ENCODE measurements at regions not wholly inside any gene's neighbourhood (a gene's known extent, or its start where the extent isn't known, plus 50 kb on each side); places are given as distances from the start of the nearest gene placed in this dataset.

DNA sequence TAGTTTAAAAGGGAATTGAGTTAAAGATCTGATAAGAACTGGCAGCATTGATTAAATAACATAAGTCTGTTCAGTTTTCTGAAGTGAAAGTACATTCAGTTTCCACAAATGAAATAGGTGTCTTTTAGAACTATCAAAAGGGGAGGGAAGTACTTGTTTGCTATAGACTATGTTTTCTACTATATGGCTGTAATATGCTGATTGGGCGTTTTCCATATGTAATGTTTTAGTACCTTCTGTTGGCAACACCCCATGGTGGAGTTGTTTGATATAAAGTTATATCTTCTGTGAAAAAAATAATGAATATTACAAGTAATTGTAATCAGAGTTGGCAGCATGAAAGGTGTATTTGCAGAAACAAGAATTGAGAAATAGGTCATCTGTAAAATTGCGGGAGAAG, 237.6 kb downstream of the JRKL start:
- DNase-seq (ENCODE audit: low spot score in 2 of 2) (no peak), ATAC-seq (no peak)
- H3K27ac Mint-ChIP-seq: no peak overlapping the region
- no peaks in the 10 kb centered on the region for H3K36me3 Mint-ChIP-seq
- peaks cover 10 to 15% of the 10 kb centered on the region in 2 donors for H3K9me3 Mint-ChIP-seq

DNA sequence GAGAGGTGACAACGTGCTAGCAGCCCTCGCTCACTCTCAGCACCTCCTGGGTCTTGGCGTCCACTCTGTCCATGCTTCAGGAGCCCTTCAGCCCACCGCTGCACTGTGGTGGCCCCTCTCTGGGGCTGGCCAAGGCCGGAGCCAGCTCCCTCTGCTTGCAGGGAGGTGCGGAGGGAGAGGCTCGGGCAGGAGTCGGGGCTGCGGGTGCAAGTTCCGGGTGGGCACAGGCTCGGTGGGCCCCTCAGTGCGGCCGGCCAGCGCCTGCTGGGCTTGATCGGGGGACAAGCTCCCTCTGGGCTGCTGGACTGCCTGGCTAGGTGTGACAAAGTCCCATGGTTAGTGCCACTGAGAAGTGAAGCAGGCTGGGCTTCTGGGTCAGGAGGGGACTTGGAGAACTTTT, 245.8 kb downstream of the JRKL start:
- ATAC-seq (no peak), DNase-seq (ENCODE audit: low spot score in 2 of 2) (no peak)
- Mint-ChIP-seq H3K36me3 (no peaks in the 10 kb centered on the region), H3K27ac (no peak overlapping the region), H3K9me3 (peaks cover 4 to 8% of the 10 kb centered on the region in 2 donors)

- Mint-ChIP-seq H3K36me3 (no peaks in the 10 kb centered on the region), H3K9me3 (no peaks in the 10 kb centered on the region), H3K27ac (no peak overlapping the region)
- DNase-seq (ENCODE audit: low spot score in 2 of 2) (no peak), ATAC-seq (no peak)
Observed at GRCh38 chr11:96641261-96641660, 251.4 kb downstream of the JRKL start.

DNA sequence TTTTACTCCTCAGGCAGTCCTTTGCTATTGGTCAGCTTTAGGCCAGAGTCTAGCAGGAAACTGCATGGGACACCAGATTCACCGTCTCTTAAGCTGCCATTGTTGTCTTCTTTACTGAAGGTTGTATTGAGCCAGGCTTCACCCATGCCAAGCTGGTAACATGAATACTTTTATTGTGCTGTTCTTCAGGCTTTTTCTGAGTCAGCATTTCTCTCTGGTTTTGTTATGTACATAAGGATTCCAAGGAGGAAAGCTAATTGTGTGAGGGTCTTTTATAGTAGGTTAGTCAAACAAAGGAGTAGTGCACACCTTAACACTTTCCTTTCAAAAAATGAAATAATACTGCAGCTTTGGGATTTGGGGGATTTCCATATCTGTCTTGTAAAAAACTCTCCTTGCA, 252.8 kb downstream of the JRKL start:
- no peaks in the 10 kb centered on the region for H3K9me3 Mint-ChIP-seq
- H3K36me3 Mint-ChIP-seq: no peaks in the 10 kb centered on the region
- H3K27ac Mint-ChIP-seq: no peak overlapping the region
- ATAC-seq (no peak), DNase-seq (ENCODE audit: low spot score in 2 of 2) (no peak)

- Mint-ChIP-seq H3K36me3 (no peaks in the 10 kb centered on the region), H3K9me3 (no peaks in the 10 kb centered on the region), H3K27ac (no peak overlapping the region)
- ATAC-seq (no peak), DNase-seq (ENCODE audit: low spot score in 2 of 2) (no peak)
Observed at GRCh38 chr11:96643173-96643572, 253.4 kb downstream of the JRKL start.

- Mint-ChIP-seq H3K36me3 (no peaks in the 10 kb centered on the region), H3K27ac (no peak overlapping the region), H3K9me3 (no peaks in the 10 kb centered on the region)
- DNase-seq (ENCODE audit: low spot score in 2 of 2) (no peak), ATAC-seq (no peak)
Observed at GRCh38 chr11:96647621-96648020, 257.8 kb downstream of the JRKL start.

GRCh38 chr11:96648991-96649390, 259.2 kb downstream of the JRKL start:
- no peaks in the 10 kb centered on the region for H3K9me3 Mint-ChIP-seq
- H3K36me3 Mint-ChIP-seq: no peaks in the 10 kb centered on the region

GRCh38 chr11:96652516-96652915, 262.7 kb downstream of the JRKL start:
- H3K9me3 Mint-ChIP-seq: no peaks in the 10 kb centered on the region
- DNase-seq (ENCODE audit: low spot score in 2 of 2) (no peak), ATAC-seq (no peak)
- H3K36me3 Mint-ChIP-seq: no peaks in the 10 kb centered on the region
- H3K27ac Mint-ChIP-seq: no peak overlapping the region

More at GRCh38 chr11:96648991-96649390, 259.2 kb downstream of the JRKL start:
- DNase-seq (ENCODE audit: low spot score in 2 of 2) (no peak), ATAC-seq (no peak)
- H3K27ac Mint-ChIP-seq: no peak overlapping the region

- no peaks in the 10 kb centered on the region for H3K36me3 Mint-ChIP-seq
- H3K9me3 Mint-ChIP-seq: no peaks in the 10 kb centered on the region
- ATAC-seq: no peak
Observed at GRCh38 chr11:96655474-96655873, 265.7 kb downstream of the JRKL start.

DNA sequence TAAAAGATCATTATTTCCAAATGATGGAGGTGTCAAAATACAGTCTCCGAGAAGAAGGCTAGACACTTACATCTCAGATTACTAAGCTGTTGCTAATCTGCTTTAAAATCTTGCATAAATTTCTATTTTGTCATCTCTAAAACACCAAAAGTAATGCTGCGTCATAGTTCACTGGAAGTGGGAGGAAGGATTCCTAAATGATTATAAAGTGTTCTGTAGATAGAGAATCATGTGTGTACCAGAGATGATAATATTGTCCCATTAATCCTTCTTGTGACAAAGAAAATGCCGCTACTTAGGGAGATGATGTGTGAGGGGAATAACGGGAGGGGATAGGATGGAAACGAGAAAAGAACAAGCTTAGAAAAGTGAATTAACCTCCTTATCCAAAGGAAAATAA, 268.6 kb downstream of the JRKL start:
- Mint-ChIP-seq H3K27ac (no peak overlapping the region), H3K9me3 (no peaks in the 10 kb centered on the region), H3K36me3 (no peaks in the 10 kb centered on the region)
- ATAC-seq (no peak), DNase-seq (ENCODE audit: low spot score in 2 of 2) (no peak)

More at GRCh38 chr11:96655474-96655873, 265.7 kb downstream of the JRKL start:
- DNase-seq (ENCODE audit: low spot score in 2 of 2): no peak
- H3K27ac Mint-ChIP-seq: no peak overlapping the region

GRCh38 chr11:96664110-96664509, 274.3 kb downstream of the JRKL start:
- Mint-ChIP-seq H3K9me3 (no peaks in the 10 kb centered on the region), H3K27ac (no peak overlapping the region), H3K36me3 (no peaks in the 10 kb centered on the region)
- no peak for DNase-seq (ENCODE audit: low spot score in 2 of 2)
- ATAC-seq: no peak

DNA sequence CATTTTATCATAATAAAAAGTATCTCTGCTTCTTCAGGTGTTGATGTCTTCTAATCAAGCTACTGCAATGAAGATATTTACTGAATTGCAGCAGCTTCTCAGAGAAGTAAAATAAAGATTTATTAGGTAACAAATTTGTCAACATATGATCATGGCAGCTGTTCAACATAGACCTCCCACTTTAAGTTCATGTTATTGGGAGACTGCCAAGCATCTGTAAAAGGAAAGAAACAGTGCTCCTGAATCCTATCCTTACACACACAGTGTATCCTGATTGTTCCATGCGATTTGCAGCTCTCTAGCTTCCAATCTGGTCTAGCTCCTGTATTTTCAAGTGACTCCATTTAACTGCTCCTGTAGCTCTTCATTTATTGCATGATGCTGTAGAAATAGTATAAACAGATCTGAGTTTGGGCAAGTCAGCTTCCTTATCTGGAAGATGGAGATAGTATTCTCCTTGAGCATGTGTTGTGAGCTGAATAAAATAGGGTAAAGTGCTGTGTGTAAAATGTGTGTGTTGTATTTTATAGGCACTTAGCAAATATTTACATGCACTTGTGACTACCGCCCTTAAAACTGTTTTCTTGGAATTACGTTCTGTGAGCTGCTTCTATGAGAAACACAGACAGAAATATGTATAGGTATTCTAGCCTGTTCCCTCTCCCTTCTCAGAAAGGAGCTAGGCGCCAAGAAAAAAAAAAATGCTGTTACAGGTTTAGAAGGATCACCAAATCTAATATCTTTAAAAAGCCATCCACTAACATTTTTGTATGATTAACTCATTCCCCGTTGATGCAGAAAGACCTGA, 290.6 kb downstream of the JRKL start:
- ATAC-seq (no peak), DNase-seq (ENCODE audit: low spot score in 2 of 2) (no peak)
- Mint-ChIP-seq H3K9me3 (peaks cover 4 to 9% of the 10 kb centered on the region in 2 donors), H3K27ac (no peak overlapping the region), H3K36me3 (no peaks in the 10 kb centered on the region)

DNA sequence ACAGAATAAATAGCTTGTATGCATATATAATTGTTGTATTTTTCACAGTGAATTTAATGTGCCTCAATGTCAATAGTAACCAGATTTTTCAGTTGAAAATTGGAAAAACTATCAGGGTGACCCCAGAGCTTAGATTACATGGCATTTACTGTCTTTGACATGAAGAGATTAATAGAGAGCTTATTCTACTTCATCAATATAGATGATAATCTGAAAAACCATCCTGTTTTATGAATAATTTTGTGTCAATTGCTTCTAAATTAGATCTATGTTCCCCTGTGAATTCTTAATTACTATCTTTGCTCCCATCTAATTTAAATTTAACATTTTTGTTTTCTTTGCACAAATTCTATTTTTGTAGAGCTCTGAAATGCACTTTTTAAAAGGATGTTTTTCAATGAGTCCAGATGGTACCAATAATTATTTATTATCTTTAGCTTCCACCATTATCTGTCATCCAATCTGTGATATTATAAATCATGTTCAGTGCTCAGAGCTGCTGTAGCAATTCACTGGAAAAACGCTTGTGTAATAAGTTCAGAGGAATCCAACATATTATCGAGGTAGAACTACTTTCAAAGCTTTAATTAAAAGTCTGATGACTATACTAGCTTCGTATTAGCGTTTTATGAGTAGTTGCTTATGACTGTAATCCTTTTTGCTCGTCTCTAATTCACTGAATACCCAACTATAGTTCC, 291.4 kb downstream of the JRKL start:
- no peak overlapping the region for H3K27ac Mint-ChIP-seq
- ATAC-seq: no peak
- DNase-seq (ENCODE audit: low spot score in 2 of 2): no peak
- H3K9me3 Mint-ChIP-seq: peaks cover 4 to 7% of the 10 kb centered on the region in 2 donors
- H3K36me3 Mint-ChIP-seq: no peaks in the 10 kb centered on the region

GRCh38 chr11:96694338-96694737, 304.5 kb downstream of the JRKL start:
- no peak for DNase-seq (ENCODE audit: low spot score in 2 of 2)
- no peak for ATAC-seq
- H3K27ac Mint-ChIP-seq: no peak overlapping the region
- H3K36me3 Mint-ChIP-seq: no peaks in the 10 kb centered on the region
- H3K9me3 Mint-ChIP-seq: peaks cover 0 to 9% of the 10 kb centered on the region in 2 donors

DNA sequence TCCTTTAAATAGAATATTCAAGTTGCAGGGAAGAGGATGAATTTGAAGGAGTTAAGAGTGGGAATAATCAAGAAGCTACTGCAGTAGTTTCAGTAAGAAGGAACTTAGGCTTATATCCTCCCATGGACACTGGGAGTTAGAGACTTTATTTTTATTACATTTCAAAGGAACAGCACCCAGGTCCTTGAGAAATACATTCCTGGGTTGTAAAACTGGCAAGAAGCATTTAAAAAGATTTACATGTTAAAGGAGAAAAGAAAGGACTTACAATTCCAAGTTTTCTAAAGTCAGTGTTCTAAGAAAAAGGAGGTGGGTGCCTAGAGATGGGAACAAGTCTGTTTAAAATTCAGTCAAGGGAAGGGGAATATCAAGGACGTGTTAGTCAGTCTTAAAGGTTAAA, 306.9 kb downstream of the JRKL start:
- Mint-ChIP-seq H3K36me3 (no peaks in the 10 kb centered on the region), H3K27ac (no peak overlapping the region), H3K9me3 (peaks cover 5 to 9% of the 10 kb centered on the region in 2 donors)
- ATAC-seq (no peak), DNase-seq (ENCODE audit: low spot score in 2 of 2) (no peak)

GRCh38 chr11:96697466-96697865, 307.7 kb downstream of the JRKL start:
- ATAC-seq (no peak), DNase-seq (ENCODE audit: low spot score in 2 of 2) (no peak)
- H3K9me3 Mint-ChIP-seq: peaks cover 6 to 9% of the 10 kb centered on the region in 2 donors
- H3K36me3 Mint-ChIP-seq: no peaks in the 10 kb centered on the region
- H3K27ac Mint-ChIP-seq: no peak overlapping the region

- ATAC-seq (no peak), DNase-seq (ENCODE audit: low spot score in 2 of 2) (no peak)
- no peak overlapping the region for H3K27ac Mint-ChIP-seq
- H3K9me3 Mint-ChIP-seq: peaks cover 0 to 6% of the 10 kb centered on the region in 2 donors
- H3K36me3 Mint-ChIP-seq: no peaks in the 10 kb centered on the region
Observed at GRCh38 chr11:96704847-96705246, 315.0 kb downstream of the JRKL start.

GRCh38 chr11:96706761-96707160, 316.9 kb downstream of the JRKL start:
- Mint-ChIP-seq H3K9me3 (peaks cover 0 to 5% of the 10 kb centered on the region in 2 donors), H3K27ac (no peak overlapping the region), H3K36me3 (no peaks in the 10 kb centered on the region)
- ATAC-seq: no peak
- DNase-seq (ENCODE audit: low spot score in 2 of 2): no peak
